ENCODE measurements at regions not wholly inside any gene's neighbourhood (a gene's known extent, or its start where the extent isn't known, plus 50 kb on each side); places are given as distances from the start of the nearest gene placed in this dataset.

DNA sequence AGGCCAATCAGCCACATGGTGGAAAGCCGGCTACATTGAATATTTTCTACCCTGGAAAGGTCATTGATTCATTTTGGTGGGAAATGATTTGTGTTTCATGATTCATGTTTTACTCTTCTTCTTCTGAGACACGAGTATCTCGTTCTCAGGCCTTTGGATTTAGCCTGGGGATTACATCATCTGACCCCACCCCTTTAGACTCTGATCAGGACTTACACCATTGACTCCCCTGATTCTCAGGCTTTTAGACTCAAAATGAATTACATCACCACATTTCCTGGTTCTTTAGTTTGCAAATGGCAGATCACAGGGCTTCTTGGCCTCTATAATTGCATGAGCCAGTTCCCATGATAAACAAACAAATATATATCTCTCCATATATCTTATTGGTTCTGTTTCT lies 228.8 kb downstream of the ADGRG6 start:
- no peaks in the 10 kb centered on the region for H3K27me3 ChIP-seq (replicated peaks in 1 of 4; ENCODE audit: control extremely low read depth in 1 of 4, control insufficient read depth in 3 of 4, insufficient read depth in 4 of 4, low read length in 3 of 4)
- WGBS (ENCODE audit: insufficient coverage), result 80% methylated on average over 1 of the region's 3 CpGs
- POLR2A ChIA-PET, result no interaction called here
- no peaks in the 10 kb centered on the region for H4K20me1 ChIP-seq (ENCODE audit: control insufficient read depth, insufficient read depth, low read length, poor library complexity, severe bottlenecking)
- H3K9ac ChIP-seq (ENCODE audit: low read length), result no peak overlapping the region
- peaks cover 2% of the 10 kb centered on the region for H3K9me3 Mint-ChIP-seq (ENCODE audit: insufficient read depth)
- H3K27ac Mint-ChIP-seq, result no peak overlapping the region
- H3K4me1 Mint-ChIP-seq, result no peaks in the 10 kb centered on the region
- H2AFZ ChIP-seq (ENCODE audit: insufficient read depth, low read depth, low read length, poor library complexity, severe bottlenecking), result no peak overlapping the region
- no peak for ATAC-seq (ENCODE audit: low read depth)
- H3K4me2 ChIP-seq (replicated peaks; ENCODE audit: low read depth, low read length, poor library complexity, severe bottlenecking), result no peak overlapping the region
- H3K27me3 Mint-ChIP-seq, result peaks cover 8% of the 10 kb centered on the region
- no peaks in the 10 kb centered on the region for H3K79me2 ChIP-seq (ENCODE audit: control insufficient read depth, insufficient read depth, low read length)
- no peak overlapping the region for H3K4me3 Mint-ChIP-seq
- no peaks in the 10 kb centered on the region for H3K36me3 ChIP-seq (replicated peaks in 1 of 2; ENCODE audit: control extremely low read depth in 1 of 2, control insufficient read depth in 1 of 2, extremely low read depth in 1 of 2, insufficient read depth in 2 of 2, low read length in 1 of 2)
- no peak for TF ChIP-seq EZH2 (IDR thresholded peaks at IDR 0.05; ENCODE audit: borderline replicate concordance, insufficient read depth, low read depth, low read length, poor library complexity, severe bottlenecking)
- DNase-seq, result no peak
- H3K27ac ChIP-seq (ENCODE audit: low read length in 2 of 2), result no peak overlapping the region
- intact Hi-C loops (cut with micrococcal nuclease), result no loop called here
- peaks cover 0 to 11% (median 7%) of the 10 kb centered on the region in 3 donors for H3K9me3 ChIP-seq (ENCODE audit: control extremely low read depth in 1 of 3, control insufficient read depth in 2 of 3, insufficient read depth in 1 of 3, low read length in 2 of 3)
- no peak overlapping the region for H3K4me3 ChIP-seq (ENCODE audit: control extremely low read depth in 1 of 5, extremely low read depth in 1 of 5, insufficient read depth in 1 of 5, low read depth in 2 of 5, low read length in 4 of 5)
- CTCF ChIA-PET, result no interaction called here
- no peaks in the 10 kb centered on the region for H3K4me1 ChIP-seq (ENCODE audit: control insufficient read depth in 2 of 2, insufficient read depth in 2 of 2, low read length in 2 of 2)

- H3K27me3 Mint-ChIP-seq, result peaks cover 8% of the 10 kb centered on the region
- no peak overlapping the region for H2AFZ ChIP-seq (ENCODE audit: insufficient read depth, low read depth, low read length, poor library complexity, severe bottlenecking)
- H3K4me3 Mint-ChIP-seq, result no peak overlapping the region
- no peaks in the 10 kb centered on the region for H3K4me1 Mint-ChIP-seq
- peaks cover 0 to 19% (median 16%) of the 10 kb centered on the region in 3 donors for H3K9me3 ChIP-seq (ENCODE audit: control extremely low read depth in 1 of 3, control insufficient read depth in 2 of 3, insufficient read depth in 1 of 3, low read length in 2 of 3)
- H3K4me2 ChIP-seq (replicated peaks; ENCODE audit: low read depth, low read length, poor library complexity, severe bottlenecking), result no peak overlapping the region
- H4K20me1 ChIP-seq (ENCODE audit: control insufficient read depth, insufficient read depth, low read length, poor library complexity, severe bottlenecking), result no peaks in the 10 kb centered on the region
- DNase-seq (no peak), ATAC-seq (ENCODE audit: low read depth) (no peak)
- no peak overlapping the region for H3K9ac ChIP-seq (ENCODE audit: low read length)
- H3K27me3 ChIP-seq (replicated peaks in 1 of 4; ENCODE audit: control extremely low read depth in 1 of 4, control insufficient read depth in 3 of 4, insufficient read depth in 4 of 4, low read length in 3 of 4), result no peaks in the 10 kb centered on the region
- no peak overlapping the region for H3K27ac Mint-ChIP-seq
- WGBS (ENCODE audit: insufficient coverage), result 93% methylated on average over 1 of the region's 1 CpG
- no peaks in the 10 kb centered on the region for H3K4me1 ChIP-seq (ENCODE audit: control insufficient read depth in 2 of 2, insufficient read depth in 2 of 2, low read length in 2 of 2)
- no peaks in the 10 kb centered on the region for H3K36me3 ChIP-seq (replicated peaks in 1 of 2; ENCODE audit: control extremely low read depth in 1 of 2, control insufficient read depth in 1 of 2, extremely low read depth in 1 of 2, insufficient read depth in 2 of 2, low read length in 1 of 2)
- TF ChIP-seq EZH2 (IDR thresholded peaks at IDR 0.05; ENCODE audit: borderline replicate concordance, insufficient read depth, low read depth, low read length, poor library complexity, severe bottlenecking), result no peak
- TF ChIP-seq, protein P1, sequence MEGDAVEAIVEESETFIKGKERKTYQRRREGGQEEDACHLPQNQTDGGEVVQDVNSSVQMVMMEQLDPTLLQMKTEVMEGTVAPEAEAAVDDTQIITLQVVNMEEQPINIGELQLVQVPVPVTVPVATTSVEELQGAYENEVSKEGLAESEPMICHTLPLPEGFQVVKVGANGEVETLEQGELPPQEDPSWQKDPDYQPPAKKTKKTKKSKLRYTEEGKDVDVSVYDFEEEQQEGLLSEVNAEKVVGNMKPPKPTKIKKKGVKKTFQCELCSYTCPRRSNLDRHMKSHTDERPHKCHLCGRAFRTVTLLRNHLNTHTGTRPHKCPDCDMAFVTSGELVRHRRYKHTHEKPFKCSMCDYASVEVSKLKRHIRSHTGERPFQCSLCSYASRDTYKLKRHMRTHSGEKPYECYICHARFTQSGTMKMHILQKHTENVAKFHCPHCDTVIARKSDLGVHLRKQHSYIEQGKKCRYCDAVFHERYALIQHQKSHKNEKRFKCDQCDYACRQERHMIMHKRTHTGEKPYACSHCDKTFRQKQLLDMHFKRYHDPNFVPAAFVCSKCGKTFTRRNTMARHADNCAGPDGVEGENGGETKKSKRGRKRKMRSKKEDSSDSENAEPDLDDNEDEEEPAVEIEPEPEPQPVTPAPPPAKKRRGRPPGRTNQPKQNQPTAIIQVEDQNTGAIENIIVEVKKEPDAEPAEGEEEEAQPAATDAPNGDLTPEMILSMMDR (IDR thresholded peaks at IDR 0.05), result no peak
- no peak overlapping the region for H3K4me3 ChIP-seq (ENCODE audit: control extremely low read depth in 1 of 5, extremely low read depth in 1 of 5, insufficient read depth in 1 of 5, low read depth in 2 of 5, low read length in 4 of 5)
- peaks cover 2% of the 10 kb centered on the region for H3K9me3 Mint-ChIP-seq (ENCODE audit: insufficient read depth)
- no peak overlapping the region for H3K27ac ChIP-seq (ENCODE audit: low read length in 2 of 2)
- no peaks in the 10 kb centered on the region for H3K79me2 ChIP-seq (ENCODE audit: control insufficient read depth, insufficient read depth, low read length)
- intact Hi-C loops (cut with micrococcal nuclease), result no loop called here
- ChIA-PET POLR2A (no interaction called here), CTCF (no interaction called here)
Observed at GRCh38 chr6:142531727-142532126, 229.9 kb downstream of the ADGRG6 start.
